ENCODE measurements at regions not wholly inside any gene's neighbourhood (a gene's known extent, or its start where the extent isn't known, plus 50 kb on each side); places are given as distances from the start of the nearest gene placed in this dataset.

DNA sequence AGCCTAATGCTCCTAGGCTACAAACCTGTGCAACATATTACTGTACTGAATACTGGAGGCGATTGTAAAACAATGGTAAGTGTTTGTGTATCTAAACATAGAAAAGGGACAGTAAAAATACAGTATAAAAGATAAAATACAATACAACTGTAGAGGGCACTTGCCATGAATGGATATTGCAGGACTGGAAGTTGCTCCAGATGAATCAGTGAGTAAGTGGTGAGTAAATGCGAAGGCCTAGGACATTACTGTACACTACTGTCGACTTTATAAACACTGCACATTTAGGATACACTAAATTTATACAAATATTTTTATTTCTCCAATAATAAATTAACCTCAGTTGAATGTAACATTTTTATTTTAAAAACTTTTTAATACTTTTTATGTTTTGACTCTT, 485.0 kb downstream of the MMUT start:
- no peak for TF ChIP-seq EZH2 (IDR thresholded peaks at IDR 0.05; ENCODE audit: insufficient read depth, poor library complexity, severe bottlenecking)
- no peak for TF ChIP-seq EZH2phosphoT487 (IDR thresholded peaks at IDR 0.05; ENCODE audit: insufficient read depth, low read depth)

All from GM23248 (cell line).